Epithelial cell of prostate (primary cell): ENCODE measurements at regions not wholly inside any gene's neighbourhood (a gene's known extent, or its start where the extent isn't known, plus 50 kb on each side); places are given as distances from the start of the nearest gene placed in this dataset.

Experiments used
- DNase-seq: peaks from one replicate; pipeline ENCODE4 v3.0.0-alpha.2; 2011; ENCODE audit warnings: low read depth, low spot score
- H3K27ac ChIP-seq: fragments of 450-650 bp; 2 replicates; pipeline ENCODE4 v1.5.1; 2017; ENCODE audit warnings: mild to moderate bottlenecking

DNA sequence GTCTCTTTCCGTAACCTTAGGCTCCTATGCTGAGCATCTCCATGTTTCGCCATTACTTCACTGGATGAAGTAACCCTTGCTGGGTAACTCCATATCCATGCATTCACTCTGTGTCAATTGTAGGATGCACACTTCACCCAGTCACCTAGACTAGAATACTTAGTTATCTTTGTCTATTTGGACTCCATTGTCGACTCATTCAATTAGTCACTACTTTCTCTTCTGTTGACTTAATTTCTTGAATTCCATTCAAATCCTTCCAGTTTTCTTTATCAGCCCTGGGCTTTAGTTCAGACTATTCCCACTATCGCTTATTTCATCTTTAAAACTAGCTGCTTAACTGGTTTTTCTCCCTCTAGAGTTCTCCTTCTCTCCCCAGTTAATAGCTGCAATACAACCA, 111.3 kb upstream of the TNS3 start:
- H3K27ac ChIP-seq = no peak overlapping the region
- DNase-seq = peak; percentile 14

DNA sequence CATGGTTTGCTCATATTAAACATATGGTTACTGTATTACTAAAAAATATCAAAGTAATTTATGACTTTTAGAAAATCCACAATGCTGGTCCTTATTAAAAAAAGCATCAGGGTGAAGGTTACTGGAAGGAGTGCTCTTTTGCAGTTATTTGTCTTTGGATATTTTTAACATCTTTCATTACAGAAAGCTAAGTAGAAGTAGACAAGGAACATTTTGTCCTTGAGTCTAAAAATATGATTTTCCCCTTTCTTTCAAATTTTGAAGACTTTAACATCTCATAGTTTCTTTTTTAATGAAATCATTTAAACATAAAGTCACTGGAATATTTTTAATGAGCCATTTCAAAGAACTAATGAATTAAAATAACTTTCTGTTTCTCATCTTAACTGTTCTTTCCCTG, 110.1 kb upstream of the TNS3 start:
- no peak overlapping the region for H3K27ac ChIP-seq

DNA sequence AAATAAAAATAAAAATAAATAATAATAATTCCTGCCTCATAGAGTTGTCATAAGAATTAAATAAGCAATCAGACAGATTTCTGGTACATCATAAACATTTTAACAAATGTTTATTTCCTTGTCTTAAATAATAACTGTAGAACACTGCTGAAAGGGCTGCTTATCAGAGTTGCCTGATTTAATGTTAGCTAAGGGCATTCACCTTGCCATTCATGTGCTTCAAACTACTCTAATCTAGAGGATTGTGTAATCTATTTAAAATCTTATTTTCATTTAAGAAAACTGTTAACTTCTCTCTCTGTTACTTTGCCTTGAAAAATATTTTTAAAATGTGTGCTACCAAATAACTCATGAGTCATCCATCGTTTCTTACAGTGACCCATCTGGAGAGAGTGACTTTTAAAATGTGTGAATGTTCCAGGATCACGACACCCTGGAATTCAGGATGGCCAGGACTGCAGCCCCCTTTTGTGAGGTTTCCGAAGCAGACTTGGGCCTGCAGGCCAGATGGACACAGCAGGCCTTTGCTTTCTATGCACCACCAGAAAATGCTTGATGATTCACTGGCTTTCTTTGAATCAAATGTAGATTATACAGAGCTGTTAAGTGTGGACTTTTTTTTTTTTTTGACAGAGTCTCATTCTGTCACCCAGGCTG, 109.1 kb upstream of the TNS3 start:
- no peak for DNase-seq
- H3K27ac ChIP-seq = no peak overlapping the region

More for the DNA sequence above, 110.1 kb upstream of the TNS3 start:
- DNase-seq = no peak

DNA sequence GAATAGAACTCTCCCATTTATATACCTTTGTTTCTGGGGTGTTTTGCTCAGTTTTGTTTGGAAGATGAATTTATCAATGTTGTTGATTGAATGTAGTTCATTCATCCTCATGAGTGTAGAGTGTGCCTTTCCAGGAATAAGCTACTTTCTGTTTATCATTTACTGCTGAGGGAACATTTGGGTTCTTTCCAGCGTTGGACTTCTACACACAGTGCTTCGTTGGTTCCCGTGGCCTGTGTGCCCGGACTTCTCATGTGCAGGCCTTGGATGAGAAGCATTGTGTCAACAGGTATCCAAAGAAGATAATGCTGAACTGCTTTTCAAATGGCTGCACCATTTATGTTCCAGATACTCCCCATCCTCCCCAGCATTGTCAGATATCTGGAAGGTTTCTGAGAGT, 107.6 kb upstream of the TNS3 start:
- no peak for DNase-seq
- no peak overlapping the region for H3K27ac ChIP-seq

DNA sequence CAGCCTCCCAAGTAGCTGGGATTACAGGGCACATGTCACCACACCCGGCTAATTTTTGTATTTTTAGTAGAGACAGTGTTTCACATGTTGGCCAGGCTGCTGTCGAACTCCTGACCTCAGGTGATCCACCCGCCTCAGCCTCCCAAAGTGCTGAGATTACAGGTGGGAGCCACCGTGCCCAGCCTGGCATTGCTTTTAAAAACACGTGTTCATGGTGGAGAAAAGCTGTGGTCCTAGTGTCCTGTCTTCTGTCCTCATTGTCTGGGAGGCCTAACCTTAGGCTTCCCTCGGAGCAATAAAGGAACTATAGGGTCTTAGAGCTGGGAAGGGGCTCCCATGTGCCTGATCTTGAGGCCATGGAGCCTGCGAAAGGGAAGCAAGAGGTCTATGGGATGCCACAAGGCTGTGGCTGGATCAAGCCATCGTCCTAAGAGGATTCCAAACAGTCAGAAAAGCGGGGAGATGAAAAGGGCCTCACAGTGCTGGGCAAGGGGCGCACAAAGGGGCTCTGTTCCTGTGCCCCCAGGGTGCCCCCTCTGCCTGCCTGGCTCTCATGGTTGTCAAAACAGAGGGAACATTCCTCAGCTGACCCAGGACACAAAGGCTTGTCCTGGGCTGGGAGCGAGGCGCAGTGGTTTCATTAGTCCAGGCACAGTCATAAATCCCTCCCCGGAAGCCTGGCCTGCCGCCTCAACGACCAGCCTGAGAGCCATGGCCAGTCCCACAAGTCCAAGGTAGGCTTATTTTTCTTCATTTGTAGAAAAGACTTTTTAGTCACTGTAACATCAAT, 106.6 kb upstream of the TNS3 start:
- DNase-seq = no peak
- no peak overlapping the region for H3K27ac ChIP-seq

DNA sequence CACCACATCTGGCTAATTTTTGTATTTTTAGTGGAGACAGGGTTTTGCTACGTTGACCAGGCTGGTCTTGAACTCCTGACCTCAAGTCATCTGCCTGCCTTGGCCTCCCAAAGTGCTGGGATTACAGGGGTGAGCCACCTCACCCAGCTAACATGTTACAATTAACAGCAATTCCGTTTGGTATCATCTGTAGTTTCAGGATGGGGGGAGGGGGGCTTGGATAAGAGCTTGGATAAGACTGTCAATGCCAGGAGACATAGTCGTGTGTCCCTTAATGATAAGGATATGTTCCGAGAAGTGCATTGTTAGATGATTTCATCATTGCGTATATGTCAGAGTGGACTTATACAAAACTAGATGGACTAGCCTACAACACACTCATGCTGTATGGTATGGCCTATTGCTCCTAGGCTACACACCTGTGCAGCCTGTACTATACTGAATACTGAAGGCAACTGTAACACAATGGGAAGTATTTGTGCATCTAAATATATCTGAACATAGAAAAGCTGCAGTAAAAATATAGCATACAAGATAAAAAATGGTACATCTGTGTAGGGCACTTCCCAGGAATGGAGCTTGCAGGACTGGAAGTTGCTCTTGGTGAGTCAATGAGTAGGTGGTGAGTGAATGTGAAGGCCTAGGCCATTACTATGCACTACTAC, 103.9 kb upstream of the TNS3 start:
- no peak for DNase-seq
- no peak overlapping the region for H3K27ac ChIP-seq

DNA sequence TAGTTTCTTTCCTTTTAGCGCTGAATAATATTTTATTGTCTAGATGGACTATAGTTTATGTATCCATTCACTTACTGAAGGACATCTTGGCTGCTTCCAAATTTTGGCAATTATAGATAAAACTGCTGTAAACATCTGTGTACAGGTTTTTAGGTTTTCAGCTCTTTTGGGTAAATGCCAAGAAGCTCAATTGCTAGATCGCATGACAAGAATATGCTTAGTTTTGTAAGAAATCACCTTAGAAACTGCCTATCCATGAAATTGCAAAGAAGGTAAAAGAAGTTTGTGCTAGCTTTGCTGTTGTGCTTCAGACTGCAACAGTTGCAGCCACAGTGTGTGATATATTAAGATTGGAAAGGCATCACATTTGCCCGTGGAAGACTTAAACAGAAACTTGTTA, 103.2 kb upstream of the TNS3 start:
- no peak for DNase-seq
- no peak overlapping the region for H3K27ac ChIP-seq

DNA sequence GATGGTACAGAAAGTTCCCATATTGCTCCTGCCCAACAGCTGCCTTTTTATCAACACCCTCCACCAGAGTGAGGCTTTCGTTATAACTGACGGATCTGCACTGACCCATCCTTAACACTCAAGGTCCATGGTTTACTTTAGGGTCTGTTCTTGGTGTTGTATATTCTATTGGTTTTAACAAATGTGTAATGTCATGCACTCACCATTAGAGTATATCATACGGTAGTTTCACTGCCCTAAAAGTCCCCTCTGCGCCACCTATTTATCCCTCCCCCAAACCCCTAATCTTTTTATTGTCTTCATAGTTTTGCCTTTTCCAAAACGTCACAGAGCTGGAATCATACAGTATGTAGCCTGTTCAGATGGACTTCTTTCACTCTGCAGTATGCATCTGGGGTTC, 102.8 kb upstream of the TNS3 start:
- no peak for DNase-seq
- H3K27ac ChIP-seq = no peak overlapping the region

DNA sequence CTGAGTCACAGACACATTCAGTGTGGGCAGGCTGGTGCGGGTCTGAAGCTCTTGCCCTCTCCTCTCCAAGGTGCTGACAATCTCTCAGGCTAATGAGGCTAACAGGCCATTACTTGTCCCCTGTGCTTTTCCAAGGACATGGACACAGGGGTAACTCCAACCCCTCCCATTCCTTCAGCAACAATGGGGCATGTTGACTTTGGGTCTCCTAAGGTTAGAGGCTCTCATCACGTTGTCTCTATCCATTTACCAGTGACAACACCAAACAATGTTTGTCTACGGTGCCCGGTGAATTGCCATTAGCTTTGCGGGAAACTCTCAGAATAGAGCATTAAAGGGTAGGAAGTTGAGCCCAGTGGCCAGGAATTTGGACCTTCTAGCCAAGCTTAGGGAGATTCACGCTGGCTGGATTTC, 101.6 kb upstream of the TNS3 start:
- no peak for DNase-seq
- H3K27ac ChIP-seq = no peak overlapping the region

DNA sequence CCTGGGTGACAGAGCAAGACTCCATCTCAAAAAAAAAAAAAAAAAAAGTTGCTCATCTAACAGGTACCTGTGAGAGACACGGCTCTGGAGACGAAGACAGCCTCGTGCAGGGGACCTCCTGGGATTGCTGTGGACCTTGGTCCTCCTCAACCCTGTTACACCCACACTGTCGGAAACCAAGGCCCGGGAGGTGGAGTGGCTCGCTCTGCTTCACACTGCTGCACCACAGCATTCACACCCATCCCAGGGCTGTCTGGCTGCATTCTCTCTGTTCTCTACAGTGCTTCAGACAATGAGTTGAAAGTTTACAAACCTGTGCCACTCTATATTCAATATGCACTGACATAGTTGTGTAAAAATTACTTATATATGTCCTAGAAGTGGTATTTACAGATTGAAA, 101.0 kb upstream of the TNS3 start:
- no peak overlapping the region for H3K27ac ChIP-seq
- no peak for DNase-seq

DNA sequence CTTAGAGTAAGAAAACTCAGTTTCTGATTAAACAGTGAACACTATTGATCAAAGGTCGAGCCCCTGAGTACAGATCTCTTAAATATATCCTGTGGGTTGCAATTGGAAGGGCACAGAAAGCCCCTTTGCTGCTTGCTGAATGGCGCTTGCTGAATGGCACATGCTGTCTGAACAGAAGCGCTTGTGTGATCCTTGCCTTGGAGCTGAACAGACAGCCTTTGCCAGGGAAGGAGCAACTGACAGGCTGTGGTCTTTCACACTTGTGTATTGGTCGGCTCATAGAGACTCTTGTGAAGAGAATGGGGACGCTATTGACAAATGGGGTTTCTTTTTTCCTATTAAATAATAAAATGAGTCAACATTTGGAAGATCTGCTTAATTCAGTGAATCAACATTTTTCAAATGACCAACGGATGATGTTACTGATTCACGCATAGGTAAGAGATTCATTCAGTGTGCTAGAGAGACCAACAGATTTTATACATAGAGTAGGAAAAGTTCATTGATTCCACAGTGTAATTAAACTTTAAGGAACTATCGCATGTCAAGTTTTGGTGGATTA, 99.4 kb upstream of the TNS3 start:
- H3K27ac ChIP-seq = no peak overlapping the region
- DNase-seq = no peak

DNA sequence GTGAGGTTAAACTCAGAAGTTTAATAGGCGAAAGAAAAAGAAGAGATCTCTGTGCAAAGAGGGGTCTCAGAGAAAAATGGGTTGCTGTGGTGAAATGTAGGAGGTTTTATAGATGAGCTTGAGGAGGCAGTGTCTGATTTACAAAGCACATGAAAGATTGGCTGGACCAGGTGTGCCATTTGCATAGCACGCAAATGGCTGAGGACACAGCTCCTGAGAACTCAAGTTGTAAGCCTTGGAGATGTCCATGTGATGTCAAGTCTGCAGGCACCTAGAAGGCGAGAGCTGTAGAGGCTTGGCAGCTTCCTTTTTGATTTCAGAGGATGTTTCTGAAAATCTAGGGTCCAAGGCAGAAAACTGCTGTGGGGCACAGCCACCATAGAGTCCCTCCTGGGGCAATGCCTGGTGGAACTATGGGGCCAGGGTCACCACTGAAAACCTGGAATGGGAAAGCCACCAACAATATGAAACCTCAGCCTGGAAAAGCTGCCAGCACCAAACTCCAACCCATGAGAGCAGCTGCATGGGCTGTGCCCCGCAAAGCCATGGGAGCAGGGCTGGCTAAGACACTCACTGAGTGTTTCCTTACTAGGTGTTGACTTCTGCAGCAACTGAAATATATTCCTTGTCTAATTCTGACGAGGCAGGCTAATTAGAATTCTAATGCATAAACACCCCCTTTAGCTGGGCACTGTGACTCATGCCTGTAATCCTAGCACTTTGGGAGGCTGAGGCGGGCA, 96.9 kb upstream of the TNS3 start:
- DNase-seq = no peak
- H3K27ac ChIP-seq = no peak overlapping the region

DNA sequence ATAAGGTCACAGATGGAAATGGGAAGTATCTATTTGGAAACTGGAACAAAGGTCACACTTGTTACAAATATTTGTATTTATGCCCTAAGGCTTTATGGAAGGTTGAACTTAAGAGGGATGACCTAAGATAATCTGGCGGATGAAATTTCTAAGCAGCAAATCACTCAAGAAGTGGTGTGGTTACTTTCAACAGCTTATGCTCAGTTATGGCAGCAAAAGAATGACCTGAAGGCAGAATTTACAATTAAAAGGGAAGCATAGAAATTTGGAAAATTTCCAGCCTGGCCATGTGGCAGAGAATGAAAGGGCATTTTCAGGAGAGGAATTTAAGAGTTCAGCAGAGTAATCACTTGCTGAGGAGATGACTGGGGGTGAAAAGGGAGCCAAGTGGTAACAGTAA, 95.8 kb upstream of the TNS3 start:
- H3K27ac ChIP-seq = no peak overlapping the region
- no peak for DNase-seq

DNA sequence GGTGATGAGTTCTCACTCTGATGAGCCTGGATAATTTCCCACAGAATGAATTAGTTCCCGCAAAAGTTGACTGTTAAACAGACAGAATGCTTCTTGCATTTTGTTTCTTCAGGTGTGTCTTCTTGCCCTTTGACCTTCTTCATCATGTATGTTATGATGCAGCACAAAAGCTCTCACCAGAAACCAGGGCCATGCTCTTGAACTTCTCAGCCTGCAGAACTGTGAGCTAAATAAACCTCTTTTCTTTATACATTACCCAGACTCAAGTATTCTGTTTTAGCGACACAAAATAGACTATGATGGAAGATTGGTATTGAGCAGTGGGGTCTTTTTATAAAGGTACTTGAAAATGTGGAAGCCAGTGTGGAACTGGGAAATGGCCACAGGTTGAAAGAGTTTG, 95.2 kb upstream of the TNS3 start:
- no peak overlapping the region for H3K27ac ChIP-seq
- no peak for DNase-seq

DNA sequence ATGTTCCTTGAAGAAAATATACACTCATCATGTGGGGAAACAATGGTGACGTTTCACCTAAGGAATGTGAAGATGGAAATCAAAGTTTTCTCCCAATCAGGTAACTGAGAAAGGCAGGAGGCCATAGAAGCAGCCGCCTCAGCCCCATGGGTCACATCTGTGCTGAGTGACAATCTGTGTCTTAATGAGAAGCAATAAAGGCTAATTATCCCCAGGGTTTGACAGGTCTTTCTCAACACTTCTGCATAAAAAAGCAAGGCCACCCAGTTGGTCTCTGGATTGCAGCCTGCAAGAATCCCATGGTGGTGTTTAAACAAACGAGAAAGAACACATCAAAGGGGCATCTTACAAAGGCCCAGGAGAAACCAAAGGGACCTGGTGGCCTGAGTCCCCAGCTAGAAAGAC, 91.1 kb upstream of the TNS3 start:
- DNase-seq = no peak
- H3K27ac ChIP-seq = no peak overlapping the region

DNA sequence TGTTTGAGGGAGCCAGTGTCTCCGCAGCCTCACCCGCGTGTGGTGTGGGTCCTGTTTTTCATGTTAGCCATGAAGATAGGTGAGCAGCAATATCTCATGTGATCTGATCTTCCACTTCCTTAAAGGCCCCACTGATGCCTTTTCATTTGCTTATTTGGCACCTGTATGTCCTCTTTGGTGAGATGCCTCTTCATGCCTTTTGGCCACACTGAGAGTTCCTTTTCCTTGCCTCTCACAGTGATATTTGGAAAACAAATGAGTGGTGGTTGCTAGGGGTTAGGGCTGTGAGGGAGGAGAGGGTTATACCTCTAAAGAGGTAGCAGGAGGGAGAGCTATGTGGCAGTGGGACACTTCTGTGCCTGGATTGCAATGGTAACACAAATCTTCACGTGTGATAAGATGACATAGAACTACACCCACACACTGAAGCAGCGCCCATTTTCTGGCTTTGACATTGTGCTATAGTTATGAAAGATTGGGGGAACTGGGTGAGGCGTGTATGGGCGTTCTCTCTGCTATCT, 90.4 kb upstream of the TNS3 start:
- no peak overlapping the region for H3K27ac ChIP-seq
- no peak for DNase-seq

DNA sequence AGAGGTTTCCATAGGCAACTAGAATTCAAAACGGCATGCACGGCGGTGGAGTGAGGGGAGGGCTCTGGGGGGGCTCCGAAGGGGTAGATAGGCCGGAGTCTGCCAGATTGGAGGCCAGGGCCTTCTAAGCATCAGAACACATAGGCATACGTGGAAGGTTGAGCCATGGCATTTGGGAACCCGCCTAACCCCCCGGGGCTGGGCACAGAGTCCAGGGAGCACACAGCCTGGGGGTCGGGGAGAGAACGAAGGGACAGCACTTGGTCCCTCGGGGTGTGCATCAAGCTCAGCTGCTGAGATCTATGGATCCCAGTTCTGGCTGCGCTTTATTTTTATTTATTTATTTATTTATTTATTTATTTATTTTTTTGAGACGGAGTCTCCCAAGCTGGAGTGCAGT, 89.4 kb upstream of the TNS3 start:
- H3K27ac ChIP-seq = no peak overlapping the region

DNA sequence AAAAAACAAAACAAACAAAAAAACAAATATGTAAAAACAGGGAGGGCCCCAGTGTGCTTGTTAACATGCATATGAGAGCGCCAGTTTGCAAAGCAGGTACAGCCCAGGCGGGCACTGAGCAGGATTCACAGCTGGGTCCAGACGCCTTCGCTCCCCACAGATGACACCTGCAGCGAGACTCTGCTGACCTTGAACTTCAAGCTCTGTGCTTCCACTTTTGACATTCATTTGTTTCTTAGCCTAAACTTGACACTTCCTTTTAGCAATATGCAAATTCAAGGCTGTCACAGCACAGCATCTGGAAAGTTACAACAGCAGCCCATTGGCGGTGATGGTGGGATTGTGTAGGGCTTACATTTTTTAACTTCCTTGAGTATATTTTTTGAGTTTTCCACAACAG, 88.8 kb upstream of the TNS3 start:
- no peak for DNase-seq
- no peak overlapping the region for H3K27ac ChIP-seq

More for the DNA sequence above, 89.4 kb upstream of the TNS3 start:
- DNase-seq = no peak

DNA sequence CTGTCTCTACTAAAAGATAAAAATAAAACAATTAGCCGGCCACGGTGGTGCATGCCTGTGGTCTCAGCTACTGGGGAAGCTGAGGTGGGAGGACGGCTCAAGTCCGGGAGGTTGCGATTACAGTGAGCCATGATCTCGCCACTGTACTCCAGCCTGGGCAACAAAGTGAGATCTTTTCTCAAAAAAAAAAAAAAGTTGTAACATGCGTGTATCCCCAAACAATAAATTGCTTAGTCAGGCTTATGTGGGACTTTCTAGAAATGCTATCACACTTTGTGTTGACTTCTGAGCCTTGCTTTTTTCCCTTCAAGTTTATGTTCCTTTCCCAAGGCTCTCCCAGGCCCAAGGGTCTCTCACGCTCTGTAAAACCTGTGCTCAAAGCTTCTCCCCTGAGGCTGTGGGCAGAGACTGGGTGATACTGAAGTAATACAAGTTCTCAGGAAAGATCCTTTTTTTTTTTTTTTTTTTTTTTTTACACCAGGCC, 88.0 kb upstream of the TNS3 start:
- H3K27ac ChIP-seq = no peak overlapping the region
- no peak for DNase-seq
